SU-DHL-6 (cell line): ENCODE measurements at regions not wholly inside any gene's neighbourhood (a gene's known extent, or its start where the extent isn't known, plus 50 kb on each side); places are given as distances from the start of the nearest gene placed in this dataset.

Experiments used
- H2AFZ ChIP-seq: fragments of 200-600 bp; sonication (generic); 2 replicates; pipeline ENCODE4 v1.6.1; 2014; ENCODE audit warnings: low read depth, mild to moderate bottlenecking, moderate library complexity, mixed read lengths, antibody characterized with exemption, low read length; ENCODE audit not compliant: severe bottlenecking
- H3F3A ChIP-seq: fragments of 200-600 bp; shearing (Covaris generic); 2 replicates; pipeline ENCODE4 v1.6.0; 2016; ENCODE audit warnings: antibody characterized with exemption, mild to moderate bottlenecking; ENCODE audit not compliant: insufficient read depth
- H3K27ac ChIP-seq: fragments of 200-600 bp; sonication (generic); 2 replicates; pipeline ENCODE4 v1.5.1; 2016; ENCODE audit warnings: low read depth, mild to moderate bottlenecking, low read length, moderate library complexity, mixed read lengths
- H3K27me3 ChIP-seq: fragments of 200-600 bp; sonication (generic), shearing (Covaris generic); 2 replicates; pipeline ENCODE4 v1.6.0; 2014; ENCODE audit warnings: mild to moderate bottlenecking, low read length
- H3K36me3 ChIP-seq: fragments of 200-600 bp; sonication (generic); 2 replicates; pipeline ENCODE4 v1.6.1; 2014; ENCODE audit warnings: mild to moderate bottlenecking, low read length, mixed read lengths
- H3K4me2 ChIP-seq: fragments of 300-600, 200-600 bp; shearing (Covaris generic), sonication (generic); 2 replicates; pipeline ENCODE4 v1.6.0; 2014; ENCODE audit warnings: low read length, low read depth, mild to moderate bottlenecking; ENCODE audit not compliant: poor library complexity, severe bottlenecking
- H3K4me3 ChIP-seq: fragments of 200-600 bp; sonication (generic); 2 replicates; pipeline ENCODE4 v1.5.1; 2014; ENCODE audit warnings: antibody characterized with exemption, low read length, mild to moderate bottlenecking, mixed read lengths; ENCODE audit not compliant: insufficient read depth, poor library complexity, severe bottlenecking
- H3K79me2 ChIP-seq: fragments of 200-600 bp; sonication (generic); 2 replicates; pipeline ENCODE4 v1.6.1; 2014; ENCODE audit warnings: mild to moderate bottlenecking, low read length, moderate library complexity; ENCODE audit not compliant: insufficient read depth
- H3K9ac ChIP-seq: fragments of 200-600 bp; sonication (generic); 2 replicates; pipeline ENCODE4 v1.7.0; 2014; ENCODE audit warnings: mild to moderate bottlenecking, low read length
- H3K9me2 ChIP-seq: fragments of 200-600 bp; sonication (generic); replicated peaks from 2 replicates; pipeline ENCODE4 v1.6.1; 2014; ENCODE audit warnings: low read length; ENCODE audit not compliant: insufficient read depth
- H3K9me3 ChIP-seq: fragments of 200-600 bp; sonication (generic); 2 replicates; pipeline ENCODE4 v1.6.1; 2014; ENCODE audit warnings: low read length, mixed read lengths; ENCODE audit not compliant: insufficient read depth
- H4K20me1 ChIP-seq: fragments of 200-600 bp; sonication (generic); 2 replicates; pipeline ENCODE4 v1.6.1; 2014; ENCODE audit warnings: low read depth, mild to moderate bottlenecking, antibody characterized with exemption, low read length, moderate library complexity, mixed read lengths
- CTCF ChIP-seq: fragments of 200-600 bp; sonication (generic); IDR thresholded peaks from one replicate; pipeline ENCODE4 v1.5.1; 2017; ENCODE audit warnings: antibody characterized with exemption, mild to moderate bottlenecking, low read length, moderate library complexity; ENCODE audit not compliant: insufficient read depth, poor library complexity, severe bottlenecking
- EZH2phosphoT487 ChIP-seq: fragments of 200-600 bp; sonication (generic), shearing (Covaris generic); conservative IDR thresholded peaks from 2 replicates; pipeline ENCODE4 v1.6.1; 2018; ENCODE audit warnings: mild to moderate bottlenecking, antibody characterized with exemption, low read length, moderate library complexity, mixed read lengths

GRCh38 chr7:106420736-106421135 lies 136.0 kb upstream of the NAMPT start:
- Histone ChIP-seq H3F3A (no peaks in the 10 kb centered on the region), H3K36me3 (no peaks in the 10 kb centered on the region), H4K20me1 (no peaks in the 10 kb centered on the region), H3K4me3 (no peak overlapping the region), H2AFZ (no peak overlapping the region), H3K9me3 (peaks cover 4% of the 10 kb centered on the region; the same call in 1 of the 2 replicates), H3K79me2 (no peaks in the 10 kb centered on the region), H3K9me2 (no peaks in the 10 kb centered on the region), H3K27me3 (no peaks in the 10 kb centered on the region), H3K9ac (no peak overlapping the region), H3K27ac (no peak overlapping the region), H3K4me2 (no peak overlapping the region)
- TF ChIP-seq CTCF (no peak), EZH2phosphoT487 (no peak)

GRCh38 chr7:106420210-106420609 lies 135.4 kb upstream of the NAMPT start:
- Histone ChIP-seq H3K9ac (no peak overlapping the region), H3K4me3 (no peak overlapping the region), H3K4me2 (no peak overlapping the region), H3K36me3 (no peaks in the 10 kb centered on the region), H4K20me1 (no peaks in the 10 kb centered on the region), H3K9me3 (peaks cover 4% of the 10 kb centered on the region; the same call in 1 of the 2 replicates), H2AFZ (no peak overlapping the region), H3F3A (no peaks in the 10 kb centered on the region), H3K27ac (no peak overlapping the region), H3K9me2 (no peaks in the 10 kb centered on the region), H3K27me3 (no peaks in the 10 kb centered on the region), H3K79me2 (no peaks in the 10 kb centered on the region)
- TF ChIP-seq EZH2phosphoT487 (no peak), CTCF (no peak)

GRCh38 chr7:106419455-106420182 lies 134.8 kb upstream of the NAMPT start:
- no peaks in the 10 kb centered on the region for H4K20me1 ChIP-seq
- H3K9me3 ChIP-seq, result peaks cover 4% of the 10 kb centered on the region; the same call in 1 of the 2 replicates
- H3K27me3 ChIP-seq, result no peaks in the 10 kb centered on the region
- H3K4me3 ChIP-seq, result no peak overlapping the region
- no peak for TF ChIP-seq EZH2phosphoT487
- no peaks in the 10 kb centered on the region for H3K9me2 ChIP-seq
- H3K4me2 ChIP-seq, result no peak overlapping the region
- no peak overlapping the region for H2AFZ ChIP-seq
- no peaks in the 10 kb centered on the region for H3K79me2 ChIP-seq
- H3F3A ChIP-seq, result no peaks in the 10 kb centered on the region
- no peaks in the 10 kb centered on the region for H3K36me3 ChIP-seq
- no peak overlapping the region for H3K27ac ChIP-seq
- H3K9ac ChIP-seq, result no peak overlapping the region

- Histone ChIP-seq H3F3A (no peaks in the 10 kb centered on the region), H3K4me3 (no peak overlapping the region), H3K79me2 (no peaks in the 10 kb centered on the region), H3K27ac (no peak overlapping the region), H3K9ac (no peak overlapping the region), H3K9me2 (no peaks in the 10 kb centered on the region), H4K20me1 (no peaks in the 10 kb centered on the region), H3K27me3 (no peaks in the 10 kb centered on the region), H2AFZ (no peak overlapping the region), H3K4me2 (no peak overlapping the region), H3K9me3 (peaks cover 4% of the 10 kb centered on the region; the same call in 1 of the 2 replicates), H3K36me3 (no peaks in the 10 kb centered on the region)
- TF ChIP-seq CTCF (no peak), EZH2phosphoT487 (no peak)
Observed at GRCh38 chr7:106418526-106418925, 133.7 kb upstream of the NAMPT start.
